ENCODE measurements at regions not wholly inside any gene's neighbourhood (a gene's known extent, or its start where the extent isn't known, plus 50 kb on each side); places are given as distances from the start of the nearest gene placed in this dataset.

- H3K36me3 ChIP-seq (replicated peaks in 1 of 2; ENCODE audit: control insufficient read depth in 1 of 2, insufficient read depth in 2 of 2, low read length in 1 of 2), result no peaks in the 10 kb centered on the region
- H3K9me2 ChIP-seq, result no peaks in the 10 kb centered on the region
- WGBS (ENCODE audit: low lambda C conversion rate), result 85% methylated on average over 49 of the region's 77 CpGs
- H3K27ac ChIP-seq (ENCODE audit: low read depth in 2 of 2, low read length in 1 of 2), result no peak overlapping the region
- no peak overlapping the region for H3K4me2 ChIP-seq
- ChIA-PET CTCF (interaction anchor here (1.1 to 1.5 kb wide), 2 partner anchors 11 to 191 kb away, joined by 4 read pairs; no protein-coding TSS in a partner anchor), POLR2A (no interaction called here)
- no peaks in the 10 kb centered on the region for H3K79me2 ChIP-seq (ENCODE audit: insufficient read depth)
- H3K9ac ChIP-seq, result no peak overlapping the region
- no peaks in the 10 kb centered on the region for H4K20me1 ChIP-seq (ENCODE audit: insufficient read depth)
- DNase-seq, result no peak
- H3F3A ChIP-seq (replicated peaks; ENCODE audit: insufficient read depth), result no peaks in the 10 kb centered on the region
- no peaks in the 10 kb centered on the region for H3K27me3 ChIP-seq (ENCODE audit: insufficient read depth)
- TF ChIP-seq RXRA (IDR thresholded peaks at IDR 0.05; ENCODE audit: borderline replicate concordance, low read depth), result no peak
- TF ChIP-seq ZBTB33 (IDR thresholded peaks at IDR 0.05; ENCODE audit: borderline replicate concordance, low read depth), result no peak
- TF ChIP-seq MEF2A (IDR thresholded peaks at IDR 0.05; ENCODE audit: borderline replicate concordance, low read depth), result no peak
- no peak for TF ChIP-seq NRF1 (IDR thresholded peaks at IDR 0.05; ENCODE audit: low read depth, low read length)
- no peak for TF ChIP-seq CHD2 (IDR thresholded peaks at IDR 0.05; ENCODE audit: low read length, partially characterized antibody)
- no peak for TF ChIP-seq RFX5 (IDR thresholded peaks at IDR 0.05; ENCODE audit: low read length)
- no peak for TF ChIP-seq GABPA (IDR thresholded peaks at IDR 0.05; ENCODE audit: low read depth)
- TF ChIP-seq RAD21 (IDR thresholded peaks at IDR 0.05; ENCODE audit: low read length), result no peak
- no peak for TF ChIP-seq TAF1 (IDR thresholded peaks at IDR 0.05; ENCODE audit: borderline replicate concordance, low read depth, low read length)
- no peak for TF ChIP-seq TEAD4 (IDR thresholded peaks at IDR 0.05; ENCODE audit: borderline replicate concordance, insufficient read depth)
- no peak for TF ChIP-seq TCF12 (IDR thresholded peaks at IDR 0.05)
- no peak for TF ChIP-seq FOXJ3 (CRISPR knock-in tag; IDR thresholded peaks at IDR 0.05)
- TF ChIP-seq SIN3A (IDR thresholded peaks at IDR 0.05; ENCODE audit: borderline replicate concordance, low read depth, low read length), result no peak
- no peak for TF ChIP-seq SMC3 (IDR thresholded peaks at IDR 0.05; ENCODE audit: low read depth, low read length)
- TF ChIP-seq ELF1 (IDR thresholded peaks at IDR 0.05), result no peak
- no peaks in the 10 kb centered on the region for H3K9me3 ChIP-seq
- no peak overlapping the region for H2AFZ ChIP-seq (ENCODE audit: low read depth)
- peaks cover 0 to 30% of the 10 kb centered on the region in 2 experiments; a peak in 1 of 4 replicates for H3K4me1 ChIP-seq (ENCODE audit: control insufficient read depth in 1 of 2, insufficient read depth in 2 of 2, low read depth in 1 of 2, low read length in 1 of 2)
- no peak overlapping the region for H3K4me3 ChIP-seq (ENCODE audit: low read depth in 2 of 2, low read length in 1 of 2)
Measured at GRCh38 chr6:170022827-170023619, 267.9 kb downstream of the DLL1 start.

- H2AFZ ChIP-seq (ENCODE audit: low read depth), result no peak overlapping the region
- no peak overlapping the region for H3K4me3 ChIP-seq (ENCODE audit: low read depth in 2 of 2, low read length in 1 of 2)
- H3K27me3 ChIP-seq (ENCODE audit: insufficient read depth), result no peaks in the 10 kb centered on the region
- no peaks in the 10 kb centered on the region for H3K9me3 ChIP-seq
- DNase-seq, result no peak
- H3K4me2 ChIP-seq, result no peak overlapping the region
- no peaks in the 10 kb centered on the region for H3K9me2 ChIP-seq
- H3F3A ChIP-seq (replicated peaks; ENCODE audit: insufficient read depth), result no peaks in the 10 kb centered on the region
- 80% methylated on average over 23 of the region's 23 CpGs for WGBS (ENCODE audit: low lambda C conversion rate)
- H3K9ac ChIP-seq, result no peak overlapping the region
- ChIA-PET CTCF (interaction anchor here (1.1 to 1.5 kb wide), 2 partner anchors 10 to 191 kb away, joined by 4 read pairs; no protein-coding TSS in a partner anchor), POLR2A (no interaction called here)
- H3K27ac ChIP-seq (ENCODE audit: low read depth in 2 of 2, low read length in 1 of 2), result no peak overlapping the region
- H4K20me1 ChIP-seq (ENCODE audit: insufficient read depth), result no peaks in the 10 kb centered on the region
- no peaks in the 10 kb centered on the region for H3K36me3 ChIP-seq (replicated peaks in 1 of 2; ENCODE audit: control insufficient read depth in 1 of 2, insufficient read depth in 2 of 2, low read length in 1 of 2)
- no peaks in the 10 kb centered on the region for H3K79me2 ChIP-seq (ENCODE audit: insufficient read depth)
- TF ChIP-seq TCF12 (IDR thresholded peaks at IDR 0.05), result no peak
- no peak for TF ChIP-seq MAX (IDR thresholded peaks at IDR 0.05; ENCODE audit: low read depth)
- no peak for TF ChIP-seq TEAD4 (IDR thresholded peaks at IDR 0.05; ENCODE audit: borderline replicate concordance, insufficient read depth)
- peaks cover 0 to 30% of the 10 kb centered on the region in 2 experiments; a peak in 1 of 4 replicates for H3K4me1 ChIP-seq (ENCODE audit: control insufficient read depth in 1 of 2, insufficient read depth in 2 of 2, low read depth in 1 of 2, low read length in 1 of 2)
Measured at GRCh38 chr6:170022291-170022722, 268.6 kb downstream of the DLL1 start.

All from SK-N-SH (cell line).